GM12878 (cell line): ENCODE measurements at regions not wholly inside any gene's neighbourhood (a gene's known extent, or its start where the extent isn't known, plus 50 kb on each side); places are given as distances from the start of the nearest gene placed in this dataset.

ENCODE experiments used
- ATAC-seq: fragments of 200-7000 bp; cut with Tn5 transposase; 3 replicates; pipeline ENCODE4 v1.9.1; 2020; ENCODE audit warnings: mild to moderate bottlenecking, moderate library complexity
- BruUV-seq: library from RNA; stranded (reverse); fragments of 400-500 nt; replicated peaks from 2 replicates; lab custom pipeline; 2021; lab: Mats Ljungman, UMichigan
- CTCF ChIA-PET: fragments of 300-600 bp; sonication (Branson Sonifier 250); formaldehyde crosslinking; extraction: SDS; loops from one replicate; lab custom pipeline; 2021; ENCODE audit warnings: inconsistent platforms; lab: Yijun Ruan, JAX
- POLR2A ChIA-PET: fragments of 350-600 bp; formaldehyde crosslinking; extraction: SDS; loops from one replicate; lab custom pipeline; 2021; ENCODE audit warnings: inconsistent platforms; lab: Charles Lee
- RAD21 ChIA-PET: fragments of 300-600 bp; sonication (Branson Sonifier 250); formaldehyde crosslinking; loops from one replicate; lab custom pipeline; 2023; ENCODE audit warnings: antibody characterized with exemption; ENCODE audit not compliant: unreplicated experiment; lab: Charles Lee
- SMC1A ChIA-PET: fragments of 300-600 bp; sonication (Branson Sonifier 250); formaldehyde crosslinking; loops from one replicate; lab custom pipeline; 2023; ENCODE audit not compliant: unreplicated experiment, uncharacterized antibody; lab: Charles Lee
- DNase-seq: peaks from one replicate; pipeline ENCODE4 v3.0.0-alpha.2; 2011; ENCODE audit warnings: low read depth, low spot score
- FAIRE-seq: peaks from 3 replicates; lab custom pipeline; 2011; peaks lifted over from hg19 to GRCh38; lab: Jason Lieb, UNC
- H2AFZ ChIP-seq: 2 replicates; pipeline ENCODE4 v1.6.0; 2011; ENCODE audit warnings: low read depth, low read length, control low read depth; ENCODE audit not compliant: control insufficient read depth
- H3K27ac ChIP-seq: 2 replicates; pipeline ENCODE4 v1.5.1; 2011; ENCODE audit warnings: control low read depth; ENCODE audit not compliant: control insufficient read depth, insufficient read depth
- H3K27me3 ChIP-seq, 2 experiments: replicated peaks in 1 of 2; 2 replicates each; pipeline versions ENCODE4 v1.6.0 to v1.6.1; 2011; ENCODE audit warnings: low read length in 1 of 2; ENCODE audit not compliant: control insufficient read depth in 2 of 2, insufficient read depth in 2 of 2
- H3K36me3 ChIP-seq, 2 experiments: 2 replicates each; pipeline ENCODE4 v1.5.1; 2011; ENCODE audit warnings: low read length in 1 of 2; ENCODE audit not compliant: control insufficient read depth in 2 of 2, insufficient read depth in 2 of 2
- H3K4me1 ChIP-seq: 2 replicates; pipeline ENCODE4 v1.6.1; 2011; ENCODE audit warnings: mild to moderate bottlenecking, low read length, moderate library complexity, mixed read lengths; ENCODE audit not compliant: control insufficient read depth, insufficient read depth
- H3K4me2 ChIP-seq: 2 replicates; pipeline ENCODE4 v1.6.0; 2011; ENCODE audit warnings: control low read depth; ENCODE audit not compliant: control insufficient read depth, insufficient read depth
- H3K4me3 ChIP-seq: fragments of 200-600 bp; sonication (generic); 2 replicates; pipeline ENCODE4 v1.5.1; 2016
- H3K79me2 ChIP-seq: 2 replicates; pipeline ENCODE4 v1.6.0; 2011; ENCODE audit warnings: low read length; ENCODE audit not compliant: control insufficient read depth, insufficient read depth
- H3K9ac ChIP-seq: 2 replicates; pipeline ENCODE4 v1.8.0; 2011; ENCODE audit warnings: low read length, control low read depth, mixed read lengths; ENCODE audit not compliant: control insufficient read depth, insufficient read depth
- H3K9me3 ChIP-seq: replicated peaks from 3 replicates; pipeline ENCODE4 v1.5.1; 2011; ENCODE audit warnings: mild to moderate bottlenecking, low read length; ENCODE audit not compliant: control insufficient read depth, insufficient read depth
- H4K20me1 ChIP-seq: 2 replicates; pipeline ENCODE4 v1.6.0; 2011; ENCODE audit not compliant: control insufficient read depth, insufficient read depth
- EGR1 ChIP-seq, 2 experiments: IDR thresholded peaks; 1 replicate in 1 of 2; 2 replicates in 1 of 2; pipeline ENCODE4 v1.6.1; 2011 to 2012; ENCODE audit warnings: low read depth in 2 of 2, low read length in 2 of 2, borderline replicate concordance in 1 of 2, mild to moderate bottlenecking in 1 of 2, moderate library complexity in 1 of 2
- ESRRA ChIP-seq: IDR thresholded peaks from 2 replicates; pipeline ENCODE4 v1.6.1; 2012; ENCODE audit warnings: mild to moderate bottlenecking, low read length, improper control_type of control experiment
- KAT2A ChIP-seq: conservative IDR thresholded peaks from 2 replicates; pipeline ENCODE4 v1.6.1; 2011; ENCODE audit warnings: low read depth, low read length; ENCODE audit not compliant: control insufficient read depth
- NR2C1 ChIP-seq: fragments of 450-650 bp; IDR thresholded peaks from 2 replicates; pipeline ENCODE4 v1.6.1; 2017; ENCODE audit warnings: antibody characterized with exemption, mild to moderate bottlenecking, moderate library complexity
- NR2C2 ChIP-seq: IDR thresholded peaks from 2 replicates; pipeline ENCODE4 v1.6.1; 2011; ENCODE audit warnings: borderline replicate concordance, low read depth; ENCODE audit not compliant: control insufficient read depth, insufficient read length
- POLR2A ChIP-seq: IDR thresholded peaks from 2 replicates; pipeline ENCODE4 v1.6.1; 2011; ENCODE audit warnings: low read depth, mild to moderate bottlenecking, low read length
- RELA ChIP-seq: fragments of 450-650 bp; IDR thresholded peaks from 2 replicates; pipeline ENCODE4 v1.8.0; 2014; ENCODE audit warnings: borderline replicate concordance; ENCODE audit not compliant: partially characterized antibody
- STAT3 ChIP-seq: IDR thresholded peaks from 2 replicates; pipeline ENCODE4 v1.6.1; 2011; ENCODE audit warnings: low read depth, low read length, improper control_type of control experiment
- TBL1XR1 ChIP-seq: IDR thresholded peaks from 2 replicates; pipeline ENCODE4 v1.6.1; 2012; ENCODE audit warnings: low read depth, low read length, improper control_type of control experiment
- ZNF384 ChIP-seq: IDR thresholded peaks from 2 replicates; pipeline ENCODE4 v1.6.1; 2012; ENCODE audit warnings: low read depth, mild to moderate bottlenecking, low read length, improper control_type of control experiment, borderline replicate concordance
- WGBS: methylation state at CpG from one replicate; pipeline ENCODE4 v1.1.6; 2016; ENCODE audit warnings: low lambda C conversion rate; ENCODE audit not compliant: insufficient replicate concordance, insufficient coverage; ENCODE audit errors: missing lambda C conversion rate; 5-methylcytosine and 5-hydroxymethylcytosine counted together
- in situ Hi-C: fragments of 300-500 bp; cut with MboI; formaldehyde crosslinking; loops from 9 replicates; pipeline ENCODE4 v1.14.3; 2018; ENCODE audit warnings: mixed read lengths
- intact Hi-C: fragments of 100-400 bp; cut with micrococcal nuclease; formaldehyde crosslinking; loops from one replicate; pipeline ENCODE4 v1.14.2; 2022; ENCODE audit not compliant: unreplicated experiment

- H3K4me2 ChIP-seq = no peak overlapping the region
Measured at GRCh38 chr10:106078895-106079576, 1085.5 kb downstream of the SORCS1 start.

GRCh38 chr10:106076496-106076895 lies 1088.0 kb downstream of the SORCS1 start:
- no peaks in the 10 kb centered on the region for H3K36me3 ChIP-seq
- TF ChIP-seq TBL1XR1 = no peak
- no peaks in the 10 kb centered on the region for H3K9me3 ChIP-seq
- DNase-seq = no peak
- H3K4me1 ChIP-seq = no peaks in the 10 kb centered on the region
- no peaks in the 10 kb centered on the region for H3K27me3 ChIP-seq
- H3K79me2 ChIP-seq = no peaks in the 10 kb centered on the region
- ChIA-PET SMC1A (no interaction called here), POLR2A (no interaction called here), RAD21 (no interaction called here), CTCF (no interaction called here)
- H3K9ac ChIP-seq = no peak overlapping the region
- no peak for ATAC-seq
- H3K4me2 ChIP-seq = no peak overlapping the region
- no peaks in the 10 kb centered on the region for H4K20me1 ChIP-seq
- in situ Hi-C loops = no loop called here
- BruUV-seq = no TSS peak
- H2AFZ ChIP-seq = no peak overlapping the region
- no peak for FAIRE-seq
- no peak overlapping the region for H3K4me3 ChIP-seq
- H3K27ac ChIP-seq = no peak overlapping the region
- intact Hi-C loops = no loop called here

More at GRCh38 chr10:106078895-106079576, 1085.5 kb downstream of the SORCS1 start:
- in situ Hi-C loops = no loop called here
- H3K36me3 ChIP-seq = no peaks in the 10 kb centered on the region
- ChIA-PET SMC1A (no interaction called here), POLR2A (interaction anchor here (0.6 kb wide), 1 partner anchor 101 kb away, joined by 7 read pairs; no protein-coding TSS in a partner anchor), CTCF (no interaction called here), RAD21 (no interaction called here)
- H4K20me1 ChIP-seq = no peaks in the 10 kb centered on the region
- ATAC-seq = no peak
- H3K4me1 ChIP-seq = no peaks in the 10 kb centered on the region
- BruUV-seq = no TSS peak
- intact Hi-C loops = no loop called here
- TF ChIP-seq KAT2A = no peak
- TF ChIP-seq ZNF384 = no peak
- TF ChIP-seq NR2C1 = no peak
- TF ChIP-seq ESRRA = no peak
- no peak for TF ChIP-seq STAT3
- TF ChIP-seq RELA = no peak
- no peak for TF ChIP-seq POLR2A
- TF ChIP-seq NR2C2 = no peak
- TF ChIP-seq EGR1 (IDR thresholded peaks at IDR 0.05; ENCODE audit: borderline replicate concordance in 1 of 2, low read depth in 2 of 2, low read length in 2 of 2) = no peak
- no peaks in the 10 kb centered on the region for H3K9me3 ChIP-seq
- no peaks in the 10 kb centered on the region for H3K27me3 ChIP-seq
- no peak for DNase-seq
- FAIRE-seq = no peak
- no peaks in the 10 kb centered on the region for H3K79me2 ChIP-seq
- H3K4me3 ChIP-seq = no peak overlapping the region
- H3K9ac ChIP-seq = no peak overlapping the region
- 25% methylated on average over 9 of the region's 9 CpGs for WGBS
- H3K27ac ChIP-seq = no peak overlapping the region
- H2AFZ ChIP-seq = no peak overlapping the region
